ENCODE measurements at regions not wholly inside any gene's neighbourhood (a gene's known extent, or its start where the extent isn't known, plus 50 kb on each side); places are given as distances from the start of the nearest gene placed in this dataset.
"Not testable (repeated sequence)": the region's sequence is repeated elsewhere in the genome, so short reads cannot be mapped to it uniquely, and the experiment has no call there.

- no peak for DNase-seq (ENCODE audit: extremely low spot score)
- TF ChIP-seq FOXK2 (IDR thresholded peaks at IDR 0.05) (no peak), SUZ12 (IDR thresholded peaks at IDR 0.05) (no peak), LEF1 (IDR thresholded peaks at IDR 0.05; ENCODE audit: borderline replicate concordance) (no peak), ZNF384 (IDR thresholded peaks at IDR 0.05) (no peak), ELF4 (IDR thresholded peaks at IDR 0.05) (no peak), HDGF (IDR thresholded peaks at IDR 0.05; ENCODE audit: borderline replicate concordance) (no peak), BHLHE40 (IDR thresholded peaks at IDR 0.05; ENCODE audit: borderline replicate concordance) (no peak)
- POLR2A ChIA-PET: interaction anchor here (0.7 to 1.6 kb wide), 3 partner anchors 15 to 419 kb away, joined by 3 to 8 read pairs (median 3); partner anchors contain the start of gene C5orf24
- CTCF ChIA-PET: interaction anchor here (0.9 to 1.4 kb wide), 2 partner anchors 18 to 56 kb away, joined by 4 to 5 read pairs; no protein-coding TSS in a partner anchor
Observed at GRCh38 chr5:135264451-135265440, 134.3 kb downstream of the MACROH2A1 start.

- POLR2A ChIA-PET: no interaction called here
- CTCF ChIA-PET: interaction anchor here (0.6 to 1.0 kb wide), 2 partner anchors 9 to 198 kb away, joined by 3 to 5 read pairs; no protein-coding TSS in a partner anchor
- no peak for TF ChIP-seq CTBP1 (IDR thresholded peaks at IDR 0.05; ENCODE audit: borderline replicate concordance)
- no peak for TF ChIP-seq BHLHE40 (IDR thresholded peaks at IDR 0.05; ENCODE audit: borderline replicate concordance)
- TF ChIP-seq SUZ12 (IDR thresholded peaks at IDR 0.05): no peak
- no peak for TF ChIP-seq FOXM1 (IDR thresholded peaks at IDR 0.05; ENCODE audit: borderline replicate concordance)
- TF ChIP-seq FOXA1 (IDR thresholded peaks at IDR 0.05): no peak
- no peak for TF ChIP-seq PKNOX1 (IDR thresholded peaks at IDR 0.05)
- no peak for TF ChIP-seq TARDBP (IDR thresholded peaks at IDR 0.05)
- no peak for TF ChIP-seq ZNF384 (IDR thresholded peaks at IDR 0.05)
- no peak for TF ChIP-seq L3MBTL2 (conservative IDR thresholded peaks at IDR 0.05)
- TF ChIP-seq LEF1 (IDR thresholded peaks at IDR 0.05; ENCODE audit: borderline replicate concordance): no peak
- TF ChIP-seq SP1 (IDR thresholded peaks at IDR 0.05): no peak
- no peak for TF ChIP-seq HDGF (IDR thresholded peaks at IDR 0.05; ENCODE audit: borderline replicate concordance)
- no peak for TF ChIP-seq NFRKB (IDR thresholded peaks at IDR 0.05)
- TF ChIP-seq FOXK2 (IDR thresholded peaks at IDR 0.05): no peak
- DNase-seq (ENCODE audit: extremely low spot score): no peak
Observed at GRCh38 chr5:135263022-135263668, 135.9 kb downstream of the MACROH2A1 start.

DNA sequence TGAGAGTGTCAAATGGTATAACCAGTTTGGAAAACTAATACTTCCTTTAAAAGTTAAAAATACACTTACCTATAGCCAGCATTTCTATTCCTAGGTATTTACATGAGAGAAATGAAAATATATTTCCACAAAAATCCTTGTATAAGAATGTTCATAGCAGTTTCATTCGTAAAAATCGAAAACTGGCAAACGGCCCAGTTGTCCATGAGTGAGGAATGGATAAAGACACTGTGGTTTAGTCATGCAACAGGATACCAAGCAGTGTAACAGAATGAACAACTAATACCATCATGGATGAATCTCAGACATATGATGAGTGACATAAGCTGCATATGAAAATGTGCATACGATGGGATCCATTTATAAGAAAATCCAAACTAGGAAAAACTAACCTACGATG lies 136.7 kb downstream of the MACROH2A1 start:
- DNase-seq (ENCODE audit: extremely low spot score): no peak
- TF ChIP-seq HDGF (IDR thresholded peaks at IDR 0.05; ENCODE audit: borderline replicate concordance) (no peak), L3MBTL2 (conservative IDR thresholded peaks at IDR 0.05) (no peak), LEF1 (IDR thresholded peaks at IDR 0.05; ENCODE audit: borderline replicate concordance) (no peak), FOXM1 (IDR thresholded peaks at IDR 0.05; ENCODE audit: borderline replicate concordance) (no peak)
- POLR2A ChIA-PET: no interaction called here

GRCh38 chr5:135260108-135260507 lies 138.9 kb downstream of the MACROH2A1 start:
- DNase-seq (ENCODE audit: extremely low spot score); POLR2A ChIA-PET; CTCF ChIA-PET: not testable (repeated sequence)

More for the DNA sequence above, 136.7 kb downstream of the MACROH2A1 start:
- CTCF ChIA-PET: no interaction called here

DNA sequence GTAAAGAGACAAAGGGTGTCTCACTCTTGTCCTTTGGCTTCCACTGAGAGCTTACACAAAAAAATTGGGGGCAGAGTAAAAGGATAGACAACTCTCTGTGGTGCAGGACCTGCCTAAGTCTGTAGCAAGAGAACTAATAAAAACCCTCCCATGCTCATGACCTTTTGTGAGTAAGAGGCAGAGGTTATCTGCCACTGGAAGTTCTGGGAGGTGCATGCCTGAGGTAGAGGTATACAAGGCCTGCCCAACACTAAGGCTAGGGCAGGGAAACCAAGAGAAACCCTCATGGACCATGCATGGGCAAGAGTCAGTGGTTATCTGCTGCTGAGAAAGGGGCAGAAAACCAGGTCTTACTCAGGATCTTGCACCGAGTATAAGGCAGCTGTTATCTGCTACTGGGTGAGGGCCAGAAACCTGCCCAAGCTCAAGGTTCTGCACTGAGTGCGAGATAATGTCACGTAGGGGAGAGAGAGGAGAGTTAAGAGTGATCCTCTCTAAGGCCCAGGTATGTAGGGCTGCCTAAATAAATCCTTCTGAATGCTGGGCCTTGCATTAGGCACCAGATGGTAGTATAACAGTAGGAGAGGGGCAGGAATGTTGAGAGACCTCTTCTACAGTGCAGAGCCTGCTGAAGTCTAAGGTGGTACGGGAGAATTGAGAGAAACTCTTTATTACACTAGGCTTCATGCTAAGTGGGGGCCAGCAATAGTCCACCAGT lies 143.4 kb downstream of the MACROH2A1 start:
- ChIA-PET POLR2A (no interaction called here), CTCF (interaction anchor here (0.7 to 1.1 kb wide), 3 partner anchors 9 to 21 kb away, joined by 3 to 4 read pairs (median 4); no protein-coding TSS in a partner anchor)
- no peak for DNase-seq (ENCODE audit: extremely low spot score)
- TF ChIP-seq FOXM1 (IDR thresholded peaks at IDR 0.05; ENCODE audit: borderline replicate concordance) (no peak), FOXK2 (IDR thresholded peaks at IDR 0.05) (no peak), ZNF384 (IDR thresholded peaks at IDR 0.05) (no peak), SP1 (IDR thresholded peaks at IDR 0.05) (no peak), BHLHE40 (IDR thresholded peaks at IDR 0.05; ENCODE audit: borderline replicate concordance) (no peak), NFRKB (IDR thresholded peaks at IDR 0.05) (no peak), TARDBP (IDR thresholded peaks at IDR 0.05) (no peak), CTBP1 (IDR thresholded peaks at IDR 0.05; ENCODE audit: borderline replicate concordance) (no peak), PKNOX1 (IDR thresholded peaks at IDR 0.05) (no peak), HDGF (IDR thresholded peaks at IDR 0.05; ENCODE audit: borderline replicate concordance) (no peak)

GRCh38 chr5:135254183-135254582 lies 144.8 kb downstream of the MACROH2A1 start:
- no peak for TF ChIP-seq TARDBP (IDR thresholded peaks at IDR 0.05)
- no peak for TF ChIP-seq ARNT (IDR thresholded peaks at IDR 0.05)
- TF ChIP-seq SP1 (IDR thresholded peaks at IDR 0.05): no peak
- no peak for TF ChIP-seq SUZ12 (IDR thresholded peaks at IDR 0.05)
- no peak for TF ChIP-seq FOXK2 (IDR thresholded peaks at IDR 0.05)
- no peak for TF ChIP-seq LEF1 (IDR thresholded peaks at IDR 0.05; ENCODE audit: borderline replicate concordance)
- TF ChIP-seq HDGF (IDR thresholded peaks at IDR 0.05; ENCODE audit: borderline replicate concordance): no peak
- TF ChIP-seq FOXM1 (IDR thresholded peaks at IDR 0.05; ENCODE audit: borderline replicate concordance): no peak
- TF ChIP-seq BHLHE40 (IDR thresholded peaks at IDR 0.05; ENCODE audit: borderline replicate concordance): no peak
- no peak for TF ChIP-seq FOXA1 (IDR thresholded peaks at IDR 0.05)
- TF ChIP-seq ZNF384 (IDR thresholded peaks at IDR 0.05): no peak
- no peak for TF ChIP-seq CTBP1 (IDR thresholded peaks at IDR 0.05; ENCODE audit: borderline replicate concordance)
- no peak for TF ChIP-seq PKNOX1 (IDR thresholded peaks at IDR 0.05)
- TF ChIP-seq NFRKB (IDR thresholded peaks at IDR 0.05): no peak
- TF ChIP-seq L3MBTL2 (conservative IDR thresholded peaks at IDR 0.05): no peak
- TF ChIP-seq ELF4 (IDR thresholded peaks at IDR 0.05): no peak
- ChIA-PET POLR2A (no interaction called here), CTCF (interaction anchor here (0.8 kb wide), 1 partner anchor 9 kb away, joined by 3 read pairs; no protein-coding TSS in a partner anchor)
- no peak for DNase-seq (ENCODE audit: extremely low spot score)

Data from HEK293T (cell line).